ENCODE measurements at regions not wholly inside any gene's neighbourhood (a gene's known extent, or its start where the extent isn't known, plus 50 kb on each side); places are given as distances from the start of the nearest gene placed in this dataset.

DNA sequence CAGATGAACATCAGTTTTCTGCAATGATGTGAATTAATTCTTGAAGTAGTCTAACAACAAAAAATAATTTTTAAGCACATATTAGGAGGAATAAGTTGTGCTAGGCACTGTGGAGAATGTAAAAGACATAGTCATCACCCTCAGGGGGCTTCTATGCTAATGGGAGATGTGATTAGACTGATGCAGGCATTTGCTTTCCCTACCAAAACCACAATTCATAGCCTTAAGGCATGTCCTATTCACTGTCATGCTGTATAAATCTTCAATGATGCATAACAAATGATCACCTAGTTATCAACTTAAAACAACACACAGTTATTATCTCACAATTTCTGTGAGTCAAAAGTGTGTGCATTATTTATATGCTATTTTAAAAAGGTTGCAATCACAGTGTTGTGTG lies 422.6 kb downstream of the MAN2A1 start:
- intact Hi-C loops (cut with DNase I) = no loop called here
- Histone ChIP-seq H3K4me1 (no peaks in the 10 kb centered on the region), H3K36me3 (no peaks in the 10 kb centered on the region), H3K4me3 (no peak overlapping the region), H3K27ac (no peak overlapping the region), H3K9me3 (no peaks in the 10 kb centered on the region), H3K27me3 (no peaks in the 10 kb centered on the region)
- no peak for TF ChIP-seq POLR2AphosphoS5 (IDR thresholded peaks at IDR 0.05; ENCODE audit: insufficient read depth in 1 of 2, low read depth in 1 of 2)
- TF ChIP-seq, protein P1, sequence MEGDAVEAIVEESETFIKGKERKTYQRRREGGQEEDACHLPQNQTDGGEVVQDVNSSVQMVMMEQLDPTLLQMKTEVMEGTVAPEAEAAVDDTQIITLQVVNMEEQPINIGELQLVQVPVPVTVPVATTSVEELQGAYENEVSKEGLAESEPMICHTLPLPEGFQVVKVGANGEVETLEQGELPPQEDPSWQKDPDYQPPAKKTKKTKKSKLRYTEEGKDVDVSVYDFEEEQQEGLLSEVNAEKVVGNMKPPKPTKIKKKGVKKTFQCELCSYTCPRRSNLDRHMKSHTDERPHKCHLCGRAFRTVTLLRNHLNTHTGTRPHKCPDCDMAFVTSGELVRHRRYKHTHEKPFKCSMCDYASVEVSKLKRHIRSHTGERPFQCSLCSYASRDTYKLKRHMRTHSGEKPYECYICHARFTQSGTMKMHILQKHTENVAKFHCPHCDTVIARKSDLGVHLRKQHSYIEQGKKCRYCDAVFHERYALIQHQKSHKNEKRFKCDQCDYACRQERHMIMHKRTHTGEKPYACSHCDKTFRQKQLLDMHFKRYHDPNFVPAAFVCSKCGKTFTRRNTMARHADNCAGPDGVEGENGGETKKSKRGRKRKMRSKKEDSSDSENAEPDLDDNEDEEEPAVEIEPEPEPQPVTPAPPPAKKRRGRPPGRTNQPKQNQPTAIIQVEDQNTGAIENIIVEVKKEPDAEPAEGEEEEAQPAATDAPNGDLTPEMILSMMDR (IDR thresholded peaks at IDR 0.05) = no peak
- TF ChIP-seq POLR2A (IDR thresholded peaks at IDR 0.05) = no peak
- DNase-seq (ENCODE audit: extremely low spot score in 2 of 2) = no peak

DNA sequence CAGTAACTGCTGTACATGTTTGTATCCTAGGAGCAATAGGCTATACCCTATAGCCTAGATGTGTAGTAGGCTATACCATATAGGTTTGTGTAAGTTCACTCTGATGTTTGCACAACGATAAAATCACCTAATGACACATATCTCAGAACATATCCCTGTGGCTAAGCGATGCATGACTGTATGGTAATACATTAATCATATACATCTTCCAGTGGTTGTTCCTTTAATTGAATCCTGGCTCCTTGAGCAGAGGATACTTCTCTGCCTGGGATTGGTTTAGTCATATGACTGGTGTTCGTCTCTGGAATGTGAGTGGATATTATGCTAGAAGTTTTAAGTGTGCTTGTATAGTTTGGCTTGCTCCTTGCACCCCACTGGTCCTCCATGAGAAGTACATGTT lies 425.8 kb downstream of the MAN2A1 start:
- no peak for DNase-seq (ENCODE audit: extremely low spot score in 2 of 2)
- Histone ChIP-seq H3K4me1 (no peaks in the 10 kb centered on the region), H3K27me3 (no peaks in the 10 kb centered on the region), H3K4me3 (no peak overlapping the region), H3K9me3 (no peaks in the 10 kb centered on the region), H3K36me3 (no peaks in the 10 kb centered on the region), H3K27ac (no peak overlapping the region)
- TF ChIP-seq, protein P1 (IDR thresholded peaks at IDR 0.05) = no peak
- TF ChIP-seq POLR2AphosphoS5 (IDR thresholded peaks at IDR 0.05; ENCODE audit: insufficient read depth in 1 of 2, low read depth in 1 of 2) = no peak
- TF ChIP-seq POLR2A (IDR thresholded peaks at IDR 0.05) = no peak
- intact Hi-C loops (cut with DNase I) = no loop called here

DNA sequence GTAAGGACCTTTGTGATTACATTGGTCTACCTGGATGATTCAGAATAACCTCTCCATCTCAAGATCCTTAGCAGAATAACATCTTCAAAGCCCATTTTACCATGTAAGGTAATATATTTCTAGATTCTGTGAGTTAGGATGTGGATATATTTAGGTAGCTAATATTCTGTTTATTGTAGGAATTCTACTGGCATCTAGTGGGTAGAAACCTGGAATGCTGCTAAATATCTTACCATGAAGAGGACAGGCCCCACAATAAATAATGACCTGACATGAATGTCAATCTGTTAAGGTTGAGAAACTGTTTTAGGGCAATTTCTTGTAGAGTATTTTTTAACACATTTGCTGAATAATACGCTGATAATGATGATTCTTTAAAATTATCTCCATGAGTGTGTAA lies 426.8 kb downstream of the MAN2A1 start:
- no peak for TF ChIP-seq POLR2A (IDR thresholded peaks at IDR 0.05)
- no peak for TF ChIP-seq POLR2AphosphoS5 (IDR thresholded peaks at IDR 0.05; ENCODE audit: insufficient read depth in 1 of 2, low read depth in 1 of 2)
- TF ChIP-seq, protein P1 (IDR thresholded peaks at IDR 0.05) = no peak
- no peaks in the 10 kb centered on the region for H3K27me3 ChIP-seq
- no peak overlapping the region for H3K4me3 ChIP-seq
- intact Hi-C loops (cut with DNase I) = no loop called here
- H3K36me3 ChIP-seq = no peaks in the 10 kb centered on the region
- no peaks in the 10 kb centered on the region for H3K4me1 ChIP-seq
- no peak overlapping the region for H3K27ac ChIP-seq
- H3K9me3 ChIP-seq = no peaks in the 10 kb centered on the region
- no peak for DNase-seq (ENCODE audit: extremely low spot score in 2 of 2)

DNA sequence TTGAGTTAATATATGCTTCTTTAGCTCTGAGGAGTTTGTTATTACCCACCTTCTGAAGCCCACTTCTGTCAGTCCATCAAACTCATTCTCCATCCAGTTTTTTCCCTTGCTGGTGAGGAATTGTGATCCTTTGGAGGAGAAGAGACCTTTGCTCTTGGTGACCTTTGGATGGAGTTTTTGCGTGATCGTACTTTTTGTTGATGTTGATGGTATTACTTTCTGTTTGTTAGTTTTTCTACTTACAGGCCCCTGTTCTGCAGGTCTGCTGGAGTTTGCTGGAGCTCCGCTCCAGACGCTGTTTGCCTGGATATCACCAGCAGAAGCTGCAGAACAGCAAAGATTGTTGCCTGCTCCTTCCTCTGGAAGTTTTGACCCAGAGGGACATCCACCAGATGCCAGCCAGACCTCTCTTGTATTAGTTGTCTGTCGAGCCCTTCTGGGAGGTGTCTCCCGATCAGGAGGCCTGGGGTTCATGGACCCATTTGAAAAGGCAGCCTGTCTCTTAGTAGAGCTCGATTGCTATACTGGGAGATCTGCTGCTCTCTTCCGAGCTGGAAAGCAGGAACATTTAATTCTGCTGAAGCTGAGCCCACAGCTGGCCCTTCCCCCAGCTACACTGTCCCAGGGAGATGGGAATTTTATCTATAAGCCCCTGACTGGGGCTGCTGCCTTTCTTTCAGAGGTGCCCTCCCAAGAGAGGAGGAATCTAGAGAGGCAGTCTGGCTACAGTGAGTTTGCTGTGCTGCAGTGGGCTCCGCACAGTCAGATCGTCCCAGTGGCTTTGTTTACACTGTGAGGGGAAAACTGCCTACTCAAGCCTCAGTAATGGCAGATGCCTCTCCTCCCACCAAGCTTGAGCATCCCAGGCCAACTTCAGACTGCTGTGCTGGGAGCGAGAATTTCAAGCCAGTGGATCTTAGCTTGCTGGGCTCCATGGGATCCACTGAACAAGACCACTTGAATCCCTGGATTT lies 445.5 kb downstream of the MAN2A1 start:
- intact Hi-C loops (cut with DNase I) = no loop called here
- no peak for DNase-seq (ENCODE audit: extremely low spot score in 2 of 2)
- no peaks in the 10 kb centered on the region for H3K4me1 ChIP-seq
- H3K9me3 ChIP-seq = no peaks in the 10 kb centered on the region
- H3K27ac ChIP-seq = no peak overlapping the region
- TF ChIP-seq POLR2A (IDR thresholded peaks at IDR 0.05) = no peak
- TF ChIP-seq, protein P1 (IDR thresholded peaks at IDR 0.05) = no peak
- TF ChIP-seq POLR2AphosphoS5 (IDR thresholded peaks at IDR 0.05; ENCODE audit: insufficient read depth in 1 of 2, low read depth in 1 of 2) = no peak
- H3K27me3 ChIP-seq = no peaks in the 10 kb centered on the region
- H3K4me3 ChIP-seq = no peak overlapping the region
- H3K36me3 ChIP-seq = no peaks in the 10 kb centered on the region

DNA sequence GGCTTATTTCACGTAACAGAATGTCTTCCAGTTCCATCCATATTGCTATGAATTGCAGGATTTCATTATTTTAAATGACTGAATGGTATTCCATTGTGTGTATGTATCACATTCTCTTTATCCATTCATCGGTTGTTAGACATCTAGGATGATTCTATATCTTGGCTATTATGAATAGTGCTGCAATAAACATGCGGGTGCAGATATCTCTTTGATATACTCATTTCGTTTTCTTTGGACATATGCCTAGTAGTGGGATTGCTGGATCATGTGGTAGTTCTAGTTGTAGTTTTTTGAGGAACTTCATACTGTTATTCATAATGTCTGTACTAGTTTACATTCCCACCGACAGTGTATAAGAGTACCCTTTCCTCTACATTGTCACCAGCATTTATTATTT lies 460.5 kb downstream of the MAN2A1 start:
- no peaks in the 10 kb centered on the region for H3K9me3 ChIP-seq
- no peak for TF ChIP-seq POLR2AphosphoS5 (IDR thresholded peaks at IDR 0.05; ENCODE audit: insufficient read depth in 1 of 2, low read depth in 1 of 2)
- TF ChIP-seq, protein P1 (IDR thresholded peaks at IDR 0.05) = no peak
- TF ChIP-seq POLR2A (IDR thresholded peaks at IDR 0.05) = no peak
- H3K36me3 ChIP-seq = no peaks in the 10 kb centered on the region
- no peaks in the 10 kb centered on the region for H3K4me1 ChIP-seq
- no peak for DNase-seq (ENCODE audit: extremely low spot score in 2 of 2)
- no peak overlapping the region for H3K4me3 ChIP-seq
- no peaks in the 10 kb centered on the region for H3K27me3 ChIP-seq
- intact Hi-C loops (cut with DNase I) = no loop called here
- H3K27ac ChIP-seq = no peak overlapping the region
